ENCODE measurements at regions not wholly inside any gene's neighbourhood (a gene's known extent, or its start where the extent isn't known, plus 50 kb on each side); places are given as distances from the start of the nearest gene placed in this dataset.

DNA sequence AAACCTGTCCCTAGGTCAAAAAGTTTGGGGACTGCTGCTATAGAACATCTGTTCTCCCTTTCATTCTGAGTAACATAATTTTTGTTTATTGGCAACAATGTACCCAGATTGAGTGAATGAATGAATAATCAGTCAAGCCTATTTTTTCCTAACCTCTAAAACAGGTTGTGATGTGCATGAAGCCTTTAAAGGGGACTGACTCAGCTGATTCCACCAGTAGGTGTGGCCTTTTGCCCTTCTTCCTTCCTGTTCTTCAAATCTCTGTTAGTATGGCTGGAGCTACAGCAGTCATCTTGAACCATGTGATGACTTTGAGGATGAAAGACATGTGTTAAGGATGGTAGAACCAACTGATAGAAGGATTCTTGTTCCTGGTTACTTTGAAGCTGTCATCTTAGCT, 476.1 kb downstream of the NUF2 start:
- TF ChIP-seq, protein P1, sequence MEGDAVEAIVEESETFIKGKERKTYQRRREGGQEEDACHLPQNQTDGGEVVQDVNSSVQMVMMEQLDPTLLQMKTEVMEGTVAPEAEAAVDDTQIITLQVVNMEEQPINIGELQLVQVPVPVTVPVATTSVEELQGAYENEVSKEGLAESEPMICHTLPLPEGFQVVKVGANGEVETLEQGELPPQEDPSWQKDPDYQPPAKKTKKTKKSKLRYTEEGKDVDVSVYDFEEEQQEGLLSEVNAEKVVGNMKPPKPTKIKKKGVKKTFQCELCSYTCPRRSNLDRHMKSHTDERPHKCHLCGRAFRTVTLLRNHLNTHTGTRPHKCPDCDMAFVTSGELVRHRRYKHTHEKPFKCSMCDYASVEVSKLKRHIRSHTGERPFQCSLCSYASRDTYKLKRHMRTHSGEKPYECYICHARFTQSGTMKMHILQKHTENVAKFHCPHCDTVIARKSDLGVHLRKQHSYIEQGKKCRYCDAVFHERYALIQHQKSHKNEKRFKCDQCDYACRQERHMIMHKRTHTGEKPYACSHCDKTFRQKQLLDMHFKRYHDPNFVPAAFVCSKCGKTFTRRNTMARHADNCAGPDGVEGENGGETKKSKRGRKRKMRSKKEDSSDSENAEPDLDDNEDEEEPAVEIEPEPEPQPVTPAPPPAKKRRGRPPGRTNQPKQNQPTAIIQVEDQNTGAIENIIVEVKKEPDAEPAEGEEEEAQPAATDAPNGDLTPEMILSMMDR (IDR thresholded peaks at IDR 0.05), result no peak
- TF ChIP-seq ZFX (IDR thresholded peaks at IDR 0.05; ENCODE audit: borderline replicate concordance), result no peak

Data from 22Rv1 (cell line).